ENCODE measurements at regions not wholly inside any gene's neighbourhood (a gene's known extent, or its start where the extent isn't known, plus 50 kb on each side); places are given as distances from the start of the nearest gene placed in this dataset.

DNA sequence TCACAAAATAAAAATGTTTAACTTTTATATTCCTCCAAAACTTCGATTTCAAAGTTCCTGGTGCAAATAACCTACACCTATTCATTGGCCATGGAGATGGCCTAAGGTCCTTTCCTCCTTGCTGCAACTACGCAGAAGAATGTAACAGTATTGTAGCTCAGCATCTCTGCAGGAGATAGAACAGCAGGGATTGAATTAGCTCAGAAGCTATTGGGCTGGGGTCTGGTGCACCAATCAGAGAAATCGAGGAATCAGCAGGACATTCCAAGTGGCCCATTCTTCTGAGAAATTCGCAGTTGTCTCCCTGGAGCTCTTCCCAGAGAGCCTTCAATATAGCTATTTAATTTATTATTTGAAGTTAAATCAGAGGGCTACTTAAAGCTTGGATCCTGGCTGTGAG is 560.6 kb downstream of the GATA3 start:
- TF ChIP-seq, protein P1, sequence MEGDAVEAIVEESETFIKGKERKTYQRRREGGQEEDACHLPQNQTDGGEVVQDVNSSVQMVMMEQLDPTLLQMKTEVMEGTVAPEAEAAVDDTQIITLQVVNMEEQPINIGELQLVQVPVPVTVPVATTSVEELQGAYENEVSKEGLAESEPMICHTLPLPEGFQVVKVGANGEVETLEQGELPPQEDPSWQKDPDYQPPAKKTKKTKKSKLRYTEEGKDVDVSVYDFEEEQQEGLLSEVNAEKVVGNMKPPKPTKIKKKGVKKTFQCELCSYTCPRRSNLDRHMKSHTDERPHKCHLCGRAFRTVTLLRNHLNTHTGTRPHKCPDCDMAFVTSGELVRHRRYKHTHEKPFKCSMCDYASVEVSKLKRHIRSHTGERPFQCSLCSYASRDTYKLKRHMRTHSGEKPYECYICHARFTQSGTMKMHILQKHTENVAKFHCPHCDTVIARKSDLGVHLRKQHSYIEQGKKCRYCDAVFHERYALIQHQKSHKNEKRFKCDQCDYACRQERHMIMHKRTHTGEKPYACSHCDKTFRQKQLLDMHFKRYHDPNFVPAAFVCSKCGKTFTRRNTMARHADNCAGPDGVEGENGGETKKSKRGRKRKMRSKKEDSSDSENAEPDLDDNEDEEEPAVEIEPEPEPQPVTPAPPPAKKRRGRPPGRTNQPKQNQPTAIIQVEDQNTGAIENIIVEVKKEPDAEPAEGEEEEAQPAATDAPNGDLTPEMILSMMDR (IDR thresholded peaks at IDR 0.05), result no peak
- TF ChIP-seq EZH2 (IDR thresholded peaks at IDR 0.05), result no peak

Data from neural progenitor cell (in vitro differentiated cells).